Right atrium auricular region (tissue), 2 donors: ENCODE measurements at regions not wholly inside any gene's neighbourhood (a gene's known extent, or its start where the extent isn't known, plus 50 kb on each side); places are given as distances from the start of the nearest gene placed in this dataset.

Source experiments
- DNase-seq: peaks from one replicate; pipeline ENCODE4 v3.0.0-alpha.2; 2019; ENCODE audit warnings: low spot score
- H3K27ac ChIP-seq, 2 donors: fragments of 200-600 bp; sonication (generic); 1 replicate in 1 of 2; 2 replicates in 1 of 2; pipeline ENCODE4 v1.5.1; 2016 to 2019
- H3K27me3 ChIP-seq, 2 donors: fragments of 200-600 bp; sonication (generic); one replicate each; pipeline versions ENCODE4 v1.5.1 to v1.6.0; 2017 to 2019
- H3K36me3 ChIP-seq: fragments of 200-600 bp; sonication (generic); one replicate; pipeline ENCODE4 v1.5.1; 2016
- H3K4me1 ChIP-seq, 2 donors: fragments of 200-600 bp; sonication (generic); one replicate each; pipeline versions ENCODE4 v1.5.1 to v1.6.0; 2017 to 2019
- H3K4me3 ChIP-seq, 2 donors: fragments of 200-600 bp; sonication (generic); 1 replicate in 1 of 2; 2 replicates in 1 of 2; pipeline ENCODE4 v1.5.1; 2017 to 2019; ENCODE audit warnings: mild to moderate bottlenecking in 1 of 2, moderate library complexity in 1 of 2
- H3K9me3 ChIP-seq, 2 donors: fragments of 200-600 bp; sonication (generic); one replicate each; pipeline ENCODE4 v1.5.1; 2019
- TF ChIP-seq, protein P1 (sequence below), 2 donors: fragments of 200-600 bp; sonication (generic); IDR thresholded peaks; one replicate each; pipeline ENCODE4 v1.5.1; 2019; ENCODE audit warnings: antibody characterized with exemption in 2 of 2

DNA sequence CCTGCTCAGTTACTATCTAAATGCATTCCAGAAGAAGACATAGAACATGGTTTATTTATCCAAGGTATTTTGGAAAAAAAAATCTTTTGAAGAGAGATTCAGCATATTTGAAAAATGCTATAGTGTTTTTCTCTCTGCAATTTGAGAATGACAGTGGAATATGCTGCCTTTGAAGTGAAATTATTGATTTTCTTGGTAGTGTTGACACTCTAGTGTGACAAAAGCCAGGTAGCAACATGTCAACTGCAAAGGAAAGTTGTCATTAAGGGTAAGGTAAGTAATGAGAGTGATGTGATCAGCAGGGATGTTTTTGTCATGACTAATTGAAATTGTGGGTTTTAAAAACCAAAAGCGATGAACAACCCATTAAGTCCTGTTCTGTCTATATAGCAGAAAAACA is 1387.1 kb upstream of the TMEFF2 start:
- peaks cover 0 to 21% of the 10 kb centered on the region in 2 donors for H3K9me3 ChIP-seq
- no peak for DNase-seq
- no peak overlapping the region for H3K27ac ChIP-seq
- H3K4me3 ChIP-seq = no peak overlapping the region
- TF ChIP-seq, protein P1, sequence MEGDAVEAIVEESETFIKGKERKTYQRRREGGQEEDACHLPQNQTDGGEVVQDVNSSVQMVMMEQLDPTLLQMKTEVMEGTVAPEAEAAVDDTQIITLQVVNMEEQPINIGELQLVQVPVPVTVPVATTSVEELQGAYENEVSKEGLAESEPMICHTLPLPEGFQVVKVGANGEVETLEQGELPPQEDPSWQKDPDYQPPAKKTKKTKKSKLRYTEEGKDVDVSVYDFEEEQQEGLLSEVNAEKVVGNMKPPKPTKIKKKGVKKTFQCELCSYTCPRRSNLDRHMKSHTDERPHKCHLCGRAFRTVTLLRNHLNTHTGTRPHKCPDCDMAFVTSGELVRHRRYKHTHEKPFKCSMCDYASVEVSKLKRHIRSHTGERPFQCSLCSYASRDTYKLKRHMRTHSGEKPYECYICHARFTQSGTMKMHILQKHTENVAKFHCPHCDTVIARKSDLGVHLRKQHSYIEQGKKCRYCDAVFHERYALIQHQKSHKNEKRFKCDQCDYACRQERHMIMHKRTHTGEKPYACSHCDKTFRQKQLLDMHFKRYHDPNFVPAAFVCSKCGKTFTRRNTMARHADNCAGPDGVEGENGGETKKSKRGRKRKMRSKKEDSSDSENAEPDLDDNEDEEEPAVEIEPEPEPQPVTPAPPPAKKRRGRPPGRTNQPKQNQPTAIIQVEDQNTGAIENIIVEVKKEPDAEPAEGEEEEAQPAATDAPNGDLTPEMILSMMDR (IDR thresholded peaks at IDR 0.05) = no peak
- H3K27me3 ChIP-seq = no peaks in the 10 kb centered on the region
- H3K36me3 ChIP-seq = no peaks in the 10 kb centered on the region
- H3K4me1 ChIP-seq = no peaks in the 10 kb centered on the region

- Histone ChIP-seq H3K4me1 (no peaks in the 10 kb centered on the region), H3K27me3 (no peaks in the 10 kb centered on the region), H3K9me3 (peaks cover 0 to 14% of the 10 kb centered on the region in 2 donors), H3K4me3 (no peak overlapping the region), H3K36me3 (no peaks in the 10 kb centered on the region), H3K27ac (no peak overlapping the region)
- no peak for DNase-seq
- TF ChIP-seq, protein P1 (IDR thresholded peaks at IDR 0.05) = no peak
These were observed 1385.6 kb upstream of the TMEFF2 start for GRCh38 chr2:193580176-193580950.

DNA sequence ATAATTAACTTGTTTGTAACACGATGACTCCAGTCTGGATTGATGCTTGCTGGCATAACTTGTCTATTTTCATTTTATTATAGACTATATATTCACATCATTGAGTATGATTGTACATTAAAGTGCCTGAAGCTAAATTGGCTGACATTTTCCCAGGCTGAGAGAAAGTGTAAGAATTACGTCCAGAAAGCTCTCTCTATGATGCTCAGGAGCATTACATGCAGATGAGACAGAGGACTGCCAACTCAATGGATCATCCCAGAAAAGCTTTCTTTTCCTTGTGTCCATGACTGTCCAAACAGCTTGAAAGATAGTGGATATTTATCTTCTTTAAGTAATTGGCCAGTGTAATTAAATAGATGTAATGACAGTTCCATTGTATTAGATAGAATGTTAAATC is 1372.2 kb upstream of the TMEFF2 start:
- TF ChIP-seq, protein P1 (IDR thresholded peaks at IDR 0.05) = no peak

GRCh38 chr2:193566276-193566675 is 1371.5 kb upstream of the TMEFF2 start:
- H3K9me3 ChIP-seq = no peaks in the 10 kb centered on the region
- H3K36me3 ChIP-seq = no peaks in the 10 kb centered on the region
- TF ChIP-seq, protein P1 (IDR thresholded peaks at IDR 0.05) = no peak
- no peaks in the 10 kb centered on the region for H3K4me1 ChIP-seq
- no peaks in the 10 kb centered on the region for H3K27me3 ChIP-seq
- H3K27ac ChIP-seq = no peak overlapping the region
- no peak for DNase-seq
- H3K4me3 ChIP-seq = no peak overlapping the region

More for the DNA sequence above, 1372.2 kb upstream of the TMEFF2 start:
- Histone ChIP-seq H3K9me3 (no peaks in the 10 kb centered on the region), H3K4me1 (no peaks in the 10 kb centered on the region), H3K27ac (no peak overlapping the region), H3K36me3 (no peaks in the 10 kb centered on the region), H3K27me3 (no peaks in the 10 kb centered on the region), H3K4me3 (no peak overlapping the region)
- DNase-seq = no peak

GRCh38 chr2:193562031-193562430 is 1367.3 kb upstream of the TMEFF2 start:
- Histone ChIP-seq H3K27me3 (no peaks in the 10 kb centered on the region), H3K27ac (no peak overlapping the region), H3K4me1 (no peaks in the 10 kb centered on the region), H3K9me3 (no peaks in the 10 kb centered on the region), H3K36me3 (no peaks in the 10 kb centered on the region), H3K4me3 (no peak overlapping the region)
- TF ChIP-seq, protein P1 (IDR thresholded peaks at IDR 0.05) = no peak
- DNase-seq = no peak

- Histone ChIP-seq H3K4me1 (no peaks in the 10 kb centered on the region), H3K27me3 (no peaks in the 10 kb centered on the region), H3K4me3 (no peak overlapping the region), H3K27ac (no peak overlapping the region), H3K9me3 (no peaks in the 10 kb centered on the region), H3K36me3 (no peaks in the 10 kb centered on the region)
- DNase-seq = no peak
- TF ChIP-seq, protein P1 (IDR thresholded peaks at IDR 0.05) = no peak
These were observed 1366.3 kb upstream of the TMEFF2 start for GRCh38 chr2:193561054-193561453.
